ENCODE measurements at regions not wholly inside any gene's neighbourhood (a gene's known extent, or its start where the extent isn't known, plus 50 kb on each side); places are given as distances from the start of the nearest gene placed in this dataset.

- no peak for TF ChIP-seq CTCF (IDR thresholded peaks at IDR 0.05; ENCODE audit: poor library complexity, severe bottlenecking)
- no peak for TF ChIP-seq POLR2AphosphoS5 (IDR thresholded peaks at IDR 0.05)
Observed at GRCh38 chr2:67674668-67675067, 277.5 kb downstream of the ETAA1 start.

Measured in neural cell (in vitro differentiated cells).